GM12878 (cell line): ENCODE measurements at regions not wholly inside any gene's neighbourhood (a gene's known extent, or its start where the extent isn't known, plus 50 kb on each side); places are given as distances from the start of the nearest gene placed in this dataset.

Source experiments
- ATAC-seq: fragments of 200-7000 bp; cut with Tn5 transposase; 3 replicates; pipeline ENCODE4 v1.9.1; 2020; ENCODE audit warnings: mild to moderate bottlenecking, moderate library complexity
- BruUV-seq: library from RNA; stranded (reverse); fragments of 400-500 nt; replicated peaks from 2 replicates; lab custom pipeline; 2021; lab: Mats Ljungman, UMichigan
- CTCF ChIA-PET: fragments of 300-600 bp; sonication (Branson Sonifier 250); formaldehyde crosslinking; extraction: SDS; loops from one replicate; lab custom pipeline; 2021; ENCODE audit warnings: inconsistent platforms; lab: Yijun Ruan, JAX
- POLR2A ChIA-PET: fragments of 350-600 bp; formaldehyde crosslinking; extraction: SDS; loops from one replicate; lab custom pipeline; 2021; ENCODE audit warnings: inconsistent platforms; lab: Charles Lee
- RAD21 ChIA-PET: fragments of 300-600 bp; sonication (Branson Sonifier 250); formaldehyde crosslinking; loops from one replicate; lab custom pipeline; 2023; ENCODE audit warnings: antibody characterized with exemption; ENCODE audit not compliant: unreplicated experiment; lab: Charles Lee
- SMC1A ChIA-PET: fragments of 300-600 bp; sonication (Branson Sonifier 250); formaldehyde crosslinking; loops from one replicate; lab custom pipeline; 2023; ENCODE audit not compliant: unreplicated experiment, uncharacterized antibody; lab: Charles Lee
- DNase-seq: peaks from one replicate; pipeline ENCODE4 v3.0.0-alpha.2; 2011; ENCODE audit warnings: low read depth, low spot score
- FAIRE-seq: peaks from 3 replicates; lab custom pipeline; 2011; peaks lifted over from hg19 to GRCh38; lab: Jason Lieb, UNC
- H2AFZ ChIP-seq: 2 replicates; pipeline ENCODE4 v1.6.0; 2011; ENCODE audit warnings: low read depth, low read length, control low read depth; ENCODE audit not compliant: control insufficient read depth
- H3K27ac ChIP-seq: 2 replicates; pipeline ENCODE4 v1.5.1; 2011; ENCODE audit warnings: control low read depth; ENCODE audit not compliant: control insufficient read depth, insufficient read depth
- H3K27me3 ChIP-seq, 2 experiments: replicated peaks in 1 of 2; 2 replicates each; pipeline versions ENCODE4 v1.6.0 to v1.6.1; 2011; ENCODE audit warnings: low read length in 1 of 2; ENCODE audit not compliant: control insufficient read depth in 2 of 2, insufficient read depth in 2 of 2
- H3K36me3 ChIP-seq, 2 experiments: 2 replicates each; pipeline ENCODE4 v1.5.1; 2011; ENCODE audit warnings: low read length in 1 of 2; ENCODE audit not compliant: control insufficient read depth in 2 of 2, insufficient read depth in 2 of 2
- H3K4me1 ChIP-seq: 2 replicates; pipeline ENCODE4 v1.6.1; 2011; ENCODE audit warnings: mild to moderate bottlenecking, low read length, moderate library complexity, mixed read lengths; ENCODE audit not compliant: control insufficient read depth, insufficient read depth
- H3K4me2 ChIP-seq: 2 replicates; pipeline ENCODE4 v1.6.0; 2011; ENCODE audit warnings: control low read depth; ENCODE audit not compliant: control insufficient read depth, insufficient read depth
- H3K4me3 ChIP-seq: fragments of 200-600 bp; sonication (generic); 2 replicates; pipeline ENCODE4 v1.5.1; 2016
- H3K79me2 ChIP-seq: 2 replicates; pipeline ENCODE4 v1.6.0; 2011; ENCODE audit warnings: low read length; ENCODE audit not compliant: control insufficient read depth, insufficient read depth
- H3K9ac ChIP-seq: 2 replicates; pipeline ENCODE4 v1.8.0; 2011; ENCODE audit warnings: low read length, control low read depth, mixed read lengths; ENCODE audit not compliant: control insufficient read depth, insufficient read depth
- H3K9me3 ChIP-seq: replicated peaks from 3 replicates; pipeline ENCODE4 v1.5.1; 2011; ENCODE audit warnings: mild to moderate bottlenecking, low read length; ENCODE audit not compliant: control insufficient read depth, insufficient read depth
- H4K20me1 ChIP-seq: 2 replicates; pipeline ENCODE4 v1.6.0; 2011; ENCODE audit not compliant: control insufficient read depth, insufficient read depth
- HDAC2 ChIP-seq: fragments of 200-600 bp; sonication (generic); IDR thresholded peaks from 2 replicates; pipeline ENCODE4 v1.6.1; 2017
- MLLT1 ChIP-seq: fragments of 450-650 bp; IDR thresholded peaks from 2 replicates; pipeline ENCODE4 v1.6.1; 2016; ENCODE audit warnings: mild to moderate bottlenecking
- MTA3 ChIP-seq: IDR thresholded peaks from 2 replicates; pipeline ENCODE4 v1.6.1; 2012; ENCODE audit warnings: low read length, inconsistent platforms, borderline replicate concordance
- MYB ChIP-seq: fragments of 150-350 bp; IDR thresholded peaks from 2 replicates; pipeline ENCODE4 v1.6.1; 2014; ENCODE audit warnings: mild to moderate bottlenecking, low read depth, low read length, borderline replicate concordance
- MYC ChIP-seq: IDR thresholded peaks from 2 replicates; pipeline ENCODE4 v1.6.1; 2011; ENCODE audit warnings: mild to moderate bottlenecking, low read length, moderate library complexity, inconsistent platforms; ENCODE audit not compliant: insufficient read depth, insufficient replicate concordance, insufficient read length, severe bottlenecking
- RAD51 ChIP-seq: fragments of 450-650 bp; IDR thresholded peaks from 2 replicates; pipeline ENCODE4 v1.6.1; 2016; ENCODE audit warnings: moderate library complexity, mild to moderate bottlenecking, inconsistent platforms
- RUNX3 ChIP-seq: IDR thresholded peaks from 2 replicates; pipeline ENCODE4 v1.6.1; 2012; ENCODE audit warnings: low read length, inconsistent platforms
- STAT1 ChIP-seq: fragments of 450-650 bp; conservative IDR thresholded peaks from 2 replicates; pipeline ENCODE4 v1.6.1; 2014; ENCODE audit warnings: antibody characterized with exemption, mild to moderate bottlenecking
- TCF12 ChIP-seq: IDR thresholded peaks from 2 replicates; pipeline ENCODE4 v1.6.1; 2011; ENCODE audit warnings: low read depth, mild to moderate bottlenecking, low read length
- ZNF622 ChIP-seq: fragments of 450-650 bp; IDR thresholded peaks from 2 replicates; pipeline ENCODE4 v1.6.1; 2017; ENCODE audit warnings: mild to moderate bottlenecking, inconsistent platforms
- WGBS: methylation state at CpG from one replicate; pipeline ENCODE4 v1.1.6; 2016; ENCODE audit warnings: low lambda C conversion rate; ENCODE audit not compliant: insufficient replicate concordance, insufficient coverage; ENCODE audit errors: missing lambda C conversion rate; 5-methylcytosine and 5-hydroxymethylcytosine counted together
- in situ Hi-C: fragments of 300-500 bp; cut with MboI; formaldehyde crosslinking; loops from 9 replicates; pipeline ENCODE4 v1.14.3; 2018; ENCODE audit warnings: mixed read lengths
- intact Hi-C: fragments of 100-400 bp; cut with micrococcal nuclease; formaldehyde crosslinking; loops from one replicate; pipeline ENCODE4 v1.14.2; 2022; ENCODE audit not compliant: unreplicated experiment
- TF ChIP-seq, protein P1 (sequence below): fragments of 450-650 bp; formaldehyde crosslinking; IDR thresholded peaks from 2 replicates; pipeline ENCODE4 v1.4.0; 2022; ENCODE audit warnings: mild to moderate bottlenecking, moderate library complexity
- TF ChIP-seq, protein P2 (sequence below): fragments of 450-650 bp; IDR thresholded peaks from 2 replicates; pipeline ENCODE4 v1.6.1; 2017; ENCODE audit warnings: borderline replicate concordance
- TF ChIP-seq, protein P3 (sequence below): IDR thresholded peaks from 2 replicates; pipeline ENCODE4 v1.6.1; 2011; ENCODE audit warnings: borderline replicate concordance, low read depth, mild to moderate bottlenecking, moderate library complexity, mixed read lengths, low read length; ENCODE audit not compliant: insufficient read depth; ENCODE audit errors: extremely low read length

DNA sequence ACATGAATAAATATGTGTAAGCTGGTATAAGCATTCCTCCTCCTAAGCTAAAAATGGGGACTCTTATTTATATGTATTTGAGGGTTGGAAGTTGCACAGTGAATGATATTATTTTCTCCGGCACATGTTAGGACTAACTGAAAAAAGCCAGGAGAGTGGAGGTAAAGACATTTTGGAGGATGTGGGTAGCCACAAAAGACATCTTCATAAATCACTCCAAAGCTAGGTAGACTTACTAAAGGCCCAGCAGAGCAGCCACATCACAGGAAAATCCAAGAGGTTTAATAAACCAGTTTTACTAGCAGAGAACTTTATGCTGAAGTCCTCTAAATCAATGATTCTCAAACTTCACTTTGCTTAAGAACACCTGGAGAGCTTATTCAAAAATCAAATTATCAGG lies 424.7 kb downstream of the KCTD12 start (continued):
- no peak for TF ChIP-seq TCF12
- no peak for TF ChIP-seq RUNX3
- TF ChIP-seq MYB = no peak
- TF ChIP-seq, all 136 proteins: peak for 0

DNA sequence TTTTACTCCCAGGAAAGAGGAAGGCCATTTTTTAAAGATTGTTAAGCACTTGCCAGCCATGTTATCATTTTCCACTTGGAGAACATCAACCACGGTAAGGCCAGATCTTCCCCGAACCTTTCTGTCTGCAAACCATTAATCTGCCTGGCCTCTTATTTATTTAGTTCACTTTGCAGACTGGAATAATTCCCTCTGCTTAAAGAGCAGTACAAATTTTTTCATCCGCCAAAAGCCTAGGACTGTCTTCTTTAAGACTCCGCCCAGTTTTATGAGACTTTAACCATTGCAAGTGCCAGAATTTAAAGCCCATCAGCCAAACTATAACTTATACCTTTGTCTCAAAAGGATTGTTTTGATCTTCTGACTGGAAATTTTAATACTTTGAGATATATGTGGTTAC lies 426.3 kb downstream of the KCTD12 start:
- in situ Hi-C loops = no loop called here
- FAIRE-seq = no peak
- SMC1A ChIA-PET = no interaction called here
- no peak for TF ChIP-seq MTA3
- TF ChIP-seq HDAC2 = no peak
- TF ChIP-seq, protein P1, sequence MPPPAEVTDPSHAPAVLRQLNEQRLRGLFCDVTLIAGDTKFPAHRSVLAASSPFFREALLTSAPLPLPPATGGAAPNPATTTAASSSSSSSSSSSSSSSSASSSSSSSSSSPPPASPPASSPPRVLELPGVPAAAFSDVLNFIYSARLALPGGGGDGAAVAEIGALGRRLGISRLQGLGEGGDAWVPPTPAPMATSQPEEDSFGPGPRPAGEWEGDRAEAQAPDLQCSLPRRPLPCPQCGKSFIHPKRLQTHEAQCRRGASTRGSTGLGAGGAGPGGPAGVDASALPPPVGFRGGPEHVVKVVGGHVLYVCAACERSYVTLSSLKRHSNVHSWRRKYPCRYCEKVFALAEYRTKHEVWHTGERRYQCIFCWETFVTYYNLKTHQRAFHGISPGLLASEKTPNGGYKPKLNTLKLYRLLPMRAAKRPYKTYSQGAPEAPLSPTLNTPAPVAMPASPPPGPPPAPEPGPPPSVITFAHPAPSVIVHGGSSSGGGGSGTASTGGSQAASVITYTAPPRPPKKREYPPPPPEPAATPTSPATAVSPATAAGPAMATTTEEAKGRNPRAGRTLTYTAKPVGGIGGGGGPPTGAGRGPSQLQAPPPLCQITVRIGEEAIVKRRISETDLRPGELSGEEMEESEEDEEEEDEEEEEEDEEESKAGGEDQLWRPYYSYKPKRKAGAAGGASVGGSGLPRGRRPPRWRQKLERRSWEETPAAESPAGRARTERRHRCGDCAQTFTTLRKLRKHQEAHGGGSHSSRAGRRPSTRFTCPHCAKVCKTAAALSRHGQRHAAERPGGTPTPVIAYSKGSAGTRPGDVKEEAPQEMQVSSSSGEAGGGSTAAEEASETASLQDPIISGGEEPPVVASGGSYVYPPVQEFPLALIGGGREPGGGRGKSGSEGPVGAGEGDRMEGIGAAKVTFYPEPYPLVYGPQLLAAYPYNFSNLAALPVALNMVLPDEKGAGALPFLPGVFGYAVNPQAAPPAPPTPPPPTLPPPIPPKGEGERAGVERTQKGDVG (CRISPR knock-in tag) = no peak
- no peak for TF ChIP-seq MYC
- no peak for TF ChIP-seq ZNF622
- TF ChIP-seq STAT1 = no peak
- TF ChIP-seq MLLT1 = no peak
- TF ChIP-seq, protein P2, sequence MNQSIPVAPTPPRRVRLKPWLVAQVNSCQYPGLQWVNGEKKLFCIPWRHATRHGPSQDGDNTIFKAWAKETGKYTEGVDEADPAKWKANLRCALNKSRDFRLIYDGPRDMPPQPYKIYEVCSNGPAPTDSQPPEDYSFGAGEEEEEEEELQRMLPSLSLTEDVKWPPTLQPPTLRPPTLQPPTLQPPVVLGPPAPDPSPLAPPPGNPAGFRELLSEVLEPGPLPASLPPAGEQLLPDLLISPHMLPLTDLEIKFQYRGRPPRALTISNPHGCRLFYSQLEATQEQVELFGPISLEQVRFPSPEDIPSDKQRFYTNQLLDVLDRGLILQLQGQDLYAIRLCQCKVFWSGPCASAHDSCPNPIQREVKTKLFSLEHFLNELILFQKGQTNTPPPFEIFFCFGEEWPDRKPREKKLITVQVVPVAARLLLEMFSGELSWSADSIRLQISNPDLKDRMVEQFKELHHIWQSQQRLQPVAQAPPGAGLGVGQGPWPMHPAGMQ = no peak
- TF ChIP-seq RAD51 = no peak
- TF ChIP-seq, protein P3, sequence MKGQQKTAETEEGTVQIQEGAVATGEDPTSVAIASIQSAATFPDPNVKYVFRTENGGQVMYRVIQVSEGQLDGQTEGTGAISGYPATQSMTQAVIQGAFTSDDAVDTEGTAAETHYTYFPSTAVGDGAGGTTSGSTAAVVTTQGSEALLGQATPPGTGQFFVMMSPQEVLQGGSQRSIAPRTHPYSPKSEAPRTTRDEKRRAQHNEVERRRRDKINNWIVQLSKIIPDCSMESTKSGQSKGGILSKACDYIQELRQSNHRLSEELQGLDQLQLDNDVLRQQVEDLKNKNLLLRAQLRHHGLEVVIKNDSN = no peak

More for the DNA sequence above, 426.3 kb downstream of the KCTD12 start:
- ChIA-PET RAD21 (no interaction called here), CTCF (interaction anchor here (1.6 kb wide), 1 partner anchor 590 kb away, joined by 3 read pairs; no protein-coding TSS in a partner anchor), POLR2A (no interaction called here)
- H3K4me3 ChIP-seq = no peak overlapping the region
- H4K20me1 ChIP-seq = no peaks in the 10 kb centered on the region
- H3K9me3 ChIP-seq = no peaks in the 10 kb centered on the region
- ATAC-seq (no peak), DNase-seq (no peak)
- no peaks in the 10 kb centered on the region for H3K4me1 ChIP-seq
- no peak overlapping the region for H3K9ac ChIP-seq
- H3K79me2 ChIP-seq = no peaks in the 10 kb centered on the region
- WGBS = 56% methylated on average over 4 of the region's 4 CpGs
- no peak overlapping the region for H3K27ac ChIP-seq
- no TSS peak for BruUV-seq
- H3K4me2 ChIP-seq = no peak overlapping the region
- H3K27me3 ChIP-seq = no peaks in the 10 kb centered on the region
- intact Hi-C loops = no loop called here
- H2AFZ ChIP-seq = no peak overlapping the region
- H3K36me3 ChIP-seq = no peaks in the 10 kb centered on the region
